ENCODE measurements at regions not wholly inside any gene's neighbourhood (a gene's known extent, or its start where the extent isn't known, plus 50 kb on each side); places are given as distances from the start of the nearest gene placed in this dataset.

- Mint-ChIP-seq H3K27me3 (ENCODE audit: insufficient read depth) (no peaks in the 10 kb centered on the region), H3K4me1 (ENCODE audit: low read depth) (no peaks in the 10 kb centered on the region), H3K36me3 (ENCODE audit: low read depth) (no peaks in the 10 kb centered on the region), H3K9me3 (peaks cover 29% of the 10 kb centered on the region), H3K4me3 (no peak overlapping the region), H3K27ac (no peak overlapping the region)
- DNase-seq = no peak
- TF ChIP-seq, protein P1, sequence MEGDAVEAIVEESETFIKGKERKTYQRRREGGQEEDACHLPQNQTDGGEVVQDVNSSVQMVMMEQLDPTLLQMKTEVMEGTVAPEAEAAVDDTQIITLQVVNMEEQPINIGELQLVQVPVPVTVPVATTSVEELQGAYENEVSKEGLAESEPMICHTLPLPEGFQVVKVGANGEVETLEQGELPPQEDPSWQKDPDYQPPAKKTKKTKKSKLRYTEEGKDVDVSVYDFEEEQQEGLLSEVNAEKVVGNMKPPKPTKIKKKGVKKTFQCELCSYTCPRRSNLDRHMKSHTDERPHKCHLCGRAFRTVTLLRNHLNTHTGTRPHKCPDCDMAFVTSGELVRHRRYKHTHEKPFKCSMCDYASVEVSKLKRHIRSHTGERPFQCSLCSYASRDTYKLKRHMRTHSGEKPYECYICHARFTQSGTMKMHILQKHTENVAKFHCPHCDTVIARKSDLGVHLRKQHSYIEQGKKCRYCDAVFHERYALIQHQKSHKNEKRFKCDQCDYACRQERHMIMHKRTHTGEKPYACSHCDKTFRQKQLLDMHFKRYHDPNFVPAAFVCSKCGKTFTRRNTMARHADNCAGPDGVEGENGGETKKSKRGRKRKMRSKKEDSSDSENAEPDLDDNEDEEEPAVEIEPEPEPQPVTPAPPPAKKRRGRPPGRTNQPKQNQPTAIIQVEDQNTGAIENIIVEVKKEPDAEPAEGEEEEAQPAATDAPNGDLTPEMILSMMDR (IDR thresholded peaks at IDR 0.05) = no peak
These were observed 261.0 kb downstream of the RHOU start for GRCh38 chr1:228996281-228996680.

GRCh38 chr1:228997721-228998144 is 262.5 kb downstream of the RHOU start:
- H3K36me3 Mint-ChIP-seq (ENCODE audit: low read depth) = no peaks in the 10 kb centered on the region
- H3K4me3 Mint-ChIP-seq = no peak overlapping the region
- H3K4me1 Mint-ChIP-seq (ENCODE audit: low read depth) = no peaks in the 10 kb centered on the region
- TF ChIP-seq, protein P1 (IDR thresholded peaks at IDR 0.05) = no peak
- H3K27ac Mint-ChIP-seq = no peak overlapping the region
- no peaks in the 10 kb centered on the region for H3K27me3 Mint-ChIP-seq (ENCODE audit: insufficient read depth)
- no peak for DNase-seq
- peaks cover 38% of the 10 kb centered on the region for H3K9me3 Mint-ChIP-seq

DNA sequence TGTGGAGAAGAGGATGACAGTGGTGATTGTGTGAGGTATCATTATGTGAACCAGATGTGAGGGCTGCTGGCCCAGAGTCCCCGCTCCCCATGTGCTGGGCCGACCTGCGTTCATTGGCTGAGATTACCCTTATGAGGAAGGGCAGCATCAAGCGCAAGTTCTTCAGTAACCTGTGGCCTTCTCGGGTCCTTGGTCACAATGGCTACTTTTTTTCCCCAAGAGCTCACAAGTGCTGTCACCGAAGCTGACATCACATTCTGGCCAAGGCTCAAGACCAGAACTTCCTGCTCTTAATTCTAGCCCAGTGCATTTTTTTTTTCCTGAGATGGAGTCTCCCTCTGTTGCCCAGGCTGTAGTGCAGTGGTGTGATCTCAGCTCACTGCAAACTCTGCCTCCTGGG is 262.9 kb downstream of the RHOU start:
- no peak for DNase-seq
- H3K27me3 Mint-ChIP-seq (ENCODE audit: insufficient read depth) = no peaks in the 10 kb centered on the region
- no peak overlapping the region for H3K4me3 Mint-ChIP-seq
- no peak overlapping the region for H3K27ac Mint-ChIP-seq
- peaks cover 41% of the 10 kb centered on the region for H3K9me3 Mint-ChIP-seq
- TF ChIP-seq, protein P1 (IDR thresholded peaks at IDR 0.05) = no peak
- H3K4me1 Mint-ChIP-seq (ENCODE audit: low read depth) = no peaks in the 10 kb centered on the region
- H3K36me3 Mint-ChIP-seq (ENCODE audit: low read depth) = no peaks in the 10 kb centered on the region

- TF ChIP-seq, protein P1 (IDR thresholded peaks at IDR 0.05) = no peak
- H3K27ac Mint-ChIP-seq = no peak overlapping the region
- no peaks in the 10 kb centered on the region for H3K36me3 Mint-ChIP-seq (ENCODE audit: low read depth)
- peaks cover 41% of the 10 kb centered on the region for H3K9me3 Mint-ChIP-seq
- no peaks in the 10 kb centered on the region for H3K27me3 Mint-ChIP-seq (ENCODE audit: insufficient read depth)
- H3K4me3 Mint-ChIP-seq = no peak overlapping the region
- H3K4me1 Mint-ChIP-seq (ENCODE audit: low read depth) = no peaks in the 10 kb centered on the region
- DNase-seq = no peak
These were observed 264.3 kb downstream of the RHOU start for GRCh38 chr1:228999446-229000170.

- DNase-seq = no peak
- Mint-ChIP-seq H3K27me3 (ENCODE audit: insufficient read depth) (no peaks in the 10 kb centered on the region), H3K36me3 (ENCODE audit: low read depth) (no peaks in the 10 kb centered on the region), H3K9me3 (peaks cover 44% of the 10 kb centered on the region), H3K27ac (no peak overlapping the region), H3K4me1 (ENCODE audit: low read depth) (no peaks in the 10 kb centered on the region), H3K4me3 (no peak overlapping the region)
- TF ChIP-seq, protein P1 (IDR thresholded peaks at IDR 0.05) = no peak
These were observed 264.9 kb downstream of the RHOU start for GRCh38 chr1:229000187-229000586.

Measured in HFFc6 (cell line).